Heart left ventricle (tissue), 13 donors: ENCODE measurements at regions not wholly inside any gene's neighbourhood (a gene's known extent, or its start where the extent isn't known, plus 50 kb on each side); places are given as distances from the start of the nearest gene placed in this dataset.

Experiments used
- CTCF ChIP-seq, 12 donors: fragments of 200-600 bp; sonication (generic) in 4 of 12; IDR thresholded peaks; one replicate each; pipeline versions ENCODE4 v1.5.0 to v1.8.0; 2018 to 2022; ENCODE audit warnings: antibody characterized with exemption in 12 of 12, mild to moderate bottlenecking in 5 of 12
- POLR2A ChIP-seq, 2 donors: fragments of 450-650 bp; IDR thresholded peaks; one replicate each; pipeline ENCODE4 v1.6.1; 2017; ENCODE audit warnings: antibody characterized with exemption in 2 of 2, mild to moderate bottlenecking in 2 of 2, moderate library complexity in 2 of 2
- donor health status: ischemic (EF 13 %, LVEDD 7.1; RV severe dilation, severe dysfunction).
- donor health status: DM: no; HTN: yes; CAD: no.
- donor health status: DM: no; HTN: no; CAD: no.
- donor health status: ischemic (EF 25% LVEDD 6.9; RV normal size, moderate dysfunction).
- donor health status: ischemic (EF 25% LVEDD 5.7; RV mildly dilated, moderate dysfunction).
- donor health status: ischemic (EF 35%, LVEDD 5.7; RV mildly dilated, moderate dysfunction).
- donor health status: nonischemic (EF 11% LVEDD 7.7; RV severe dilation, severe dysfunction).
- donor health status: DM: yes; HTN: yes; CAD: no.
- donor health status: PGD.
- donor health status: ischemic (EF 29% LVEDD 5.4; RV normal size, mild dysfunction).
- donor health status: nonischemic (EF 23%, LVEDD 6.1; RV moderate dilation, normal function).

GRCh38 chr11:37755521-37755920 lies 1157.5 kb upstream of the RAG2 start:
- TF ChIP-seq POLR2A (IDR thresholded peaks at IDR 0.05) = no peak
- TF ChIP-seq CTCF (IDR thresholded peaks at IDR 0.05) = no peak
